ENCODE measurements at regions not wholly inside any gene's neighbourhood (a gene's known extent, or its start where the extent isn't known, plus 50 kb on each side); places are given as distances from the start of the nearest gene placed in this dataset.

DNA sequence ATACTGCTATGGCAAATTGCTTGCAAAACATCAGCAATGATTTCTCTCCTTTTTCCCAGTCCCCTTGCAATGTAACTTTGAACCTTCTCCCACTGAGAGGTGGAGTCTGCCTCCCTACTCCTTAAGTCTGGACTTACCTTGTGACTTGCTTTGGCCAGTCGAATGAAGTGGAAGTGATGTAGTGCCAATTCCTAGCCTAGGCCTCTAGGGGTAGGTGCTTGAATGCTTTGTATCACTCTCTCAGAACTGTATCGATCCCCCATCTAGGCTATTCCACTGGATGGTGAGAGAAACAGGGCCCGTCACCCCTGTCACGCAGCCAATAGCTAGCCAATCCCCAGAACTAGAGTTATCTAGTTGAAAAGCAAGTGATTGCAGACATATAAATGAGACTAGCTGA lies 238.6 kb downstream of the BTBD3 start:
- H3K4me1 ChIP-seq: no peaks in the 10 kb centered on the region
- no peaks in the 10 kb centered on the region for H3K27me3 ChIP-seq (ENCODE audit: insufficient read depth in 3 of 3, low read length in 2 of 3)
- H3K36me3 ChIP-seq (ENCODE audit: insufficient read depth in 1 of 2, low read depth in 1 of 2): no peaks in the 10 kb centered on the region
- TF ChIP-seq, protein P1, sequence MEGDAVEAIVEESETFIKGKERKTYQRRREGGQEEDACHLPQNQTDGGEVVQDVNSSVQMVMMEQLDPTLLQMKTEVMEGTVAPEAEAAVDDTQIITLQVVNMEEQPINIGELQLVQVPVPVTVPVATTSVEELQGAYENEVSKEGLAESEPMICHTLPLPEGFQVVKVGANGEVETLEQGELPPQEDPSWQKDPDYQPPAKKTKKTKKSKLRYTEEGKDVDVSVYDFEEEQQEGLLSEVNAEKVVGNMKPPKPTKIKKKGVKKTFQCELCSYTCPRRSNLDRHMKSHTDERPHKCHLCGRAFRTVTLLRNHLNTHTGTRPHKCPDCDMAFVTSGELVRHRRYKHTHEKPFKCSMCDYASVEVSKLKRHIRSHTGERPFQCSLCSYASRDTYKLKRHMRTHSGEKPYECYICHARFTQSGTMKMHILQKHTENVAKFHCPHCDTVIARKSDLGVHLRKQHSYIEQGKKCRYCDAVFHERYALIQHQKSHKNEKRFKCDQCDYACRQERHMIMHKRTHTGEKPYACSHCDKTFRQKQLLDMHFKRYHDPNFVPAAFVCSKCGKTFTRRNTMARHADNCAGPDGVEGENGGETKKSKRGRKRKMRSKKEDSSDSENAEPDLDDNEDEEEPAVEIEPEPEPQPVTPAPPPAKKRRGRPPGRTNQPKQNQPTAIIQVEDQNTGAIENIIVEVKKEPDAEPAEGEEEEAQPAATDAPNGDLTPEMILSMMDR (IDR thresholded peaks at IDR 0.05): no peak
- ATAC-seq (no peak), DNase-seq (no peak)
- intact Hi-C loops (cut with DNase I): no loop called here
- no peak overlapping the region for H3K27ac ChIP-seq
- 93 to 95% (median 94%) methylated on average over 4 of the region's 4 CpGs for whole genome bisulfite sequencing, 3 donors
- no peaks in the 10 kb centered on the region for H3K9me3 ChIP-seq
- H3K4me3 ChIP-seq: no peak overlapping the region

DNA sequence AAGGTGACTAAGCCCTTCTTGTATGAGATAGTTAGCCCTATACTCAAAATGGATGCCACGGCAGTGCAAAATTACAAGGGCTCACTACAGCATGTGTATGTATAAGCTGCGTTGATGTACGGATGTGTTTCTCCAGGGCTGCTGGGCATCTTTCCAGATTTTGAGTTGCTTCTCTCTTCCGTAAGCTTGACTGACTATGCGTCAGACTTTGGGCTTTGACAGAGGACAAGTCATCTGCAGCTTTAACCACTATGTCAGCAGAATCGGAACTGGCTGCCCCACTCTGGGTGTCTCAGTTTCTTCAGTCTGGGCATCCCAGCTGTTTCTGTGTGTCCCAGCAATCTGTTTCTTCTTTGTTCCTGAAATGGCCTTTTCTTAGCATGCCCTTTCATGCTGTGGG lies 241.6 kb downstream of the BTBD3 start:
- TF ChIP-seq, protein P1 (IDR thresholded peaks at IDR 0.05): no peak
- Histone ChIP-seq H3K4me1 (no peaks in the 10 kb centered on the region), H3K36me3 (ENCODE audit: insufficient read depth in 1 of 2, low read depth in 1 of 2) (no peaks in the 10 kb centered on the region), H3K27me3 (ENCODE audit: insufficient read depth in 3 of 3, low read length in 2 of 3) (no peaks in the 10 kb centered on the region), H3K27ac (no peak overlapping the region), H3K4me3 (no peak overlapping the region), H3K9me3 (no peaks in the 10 kb centered on the region)
- 91 to 95% (median 95%) methylated on average over 6 of the region's 6 CpGs for WGBS, 3 donors
- intact Hi-C loops (cut with DNase I): no loop called here
- ATAC-seq (no peak), DNase-seq (no peak)

DNA sequence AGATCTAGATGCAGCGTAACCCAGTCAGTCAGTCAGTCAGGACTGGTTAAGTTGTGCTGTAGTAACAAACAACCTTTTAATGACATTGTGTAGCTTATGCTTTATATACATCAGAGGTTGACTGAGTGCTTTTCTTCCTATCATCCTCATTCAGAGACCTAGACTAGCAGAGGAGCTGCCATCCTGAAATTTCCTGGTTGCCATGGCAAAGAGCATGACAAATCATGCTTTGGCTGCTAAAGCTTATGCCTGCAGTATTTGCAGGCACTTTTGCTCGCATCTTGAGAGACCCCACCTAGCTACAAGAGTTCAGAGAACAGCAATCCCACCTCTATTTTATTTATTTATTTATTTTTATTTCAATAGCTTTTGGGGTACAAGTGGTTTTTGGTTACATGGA lies 244.0 kb downstream of the BTBD3 start:
- H3K9me3 ChIP-seq: no peaks in the 10 kb centered on the region
- H3K36me3 ChIP-seq (ENCODE audit: insufficient read depth in 1 of 2, low read depth in 1 of 2): no peaks in the 10 kb centered on the region
- DNase-seq (no peak), ATAC-seq (no peak)
- no peaks in the 10 kb centered on the region for H3K4me1 ChIP-seq
- H3K4me3 ChIP-seq: no peak overlapping the region
- TF ChIP-seq, protein P1 (IDR thresholded peaks at IDR 0.05): no peak
- intact Hi-C loops (cut with DNase I): no loop called here
- WGBS, 3 donors: 74 to 84% (median 81%) methylated on average over 2 of the region's 2 CpGs
- no peak overlapping the region for H3K27ac ChIP-seq
- no peaks in the 10 kb centered on the region for H3K27me3 ChIP-seq (ENCODE audit: insufficient read depth in 3 of 3, low read length in 2 of 3)

DNA sequence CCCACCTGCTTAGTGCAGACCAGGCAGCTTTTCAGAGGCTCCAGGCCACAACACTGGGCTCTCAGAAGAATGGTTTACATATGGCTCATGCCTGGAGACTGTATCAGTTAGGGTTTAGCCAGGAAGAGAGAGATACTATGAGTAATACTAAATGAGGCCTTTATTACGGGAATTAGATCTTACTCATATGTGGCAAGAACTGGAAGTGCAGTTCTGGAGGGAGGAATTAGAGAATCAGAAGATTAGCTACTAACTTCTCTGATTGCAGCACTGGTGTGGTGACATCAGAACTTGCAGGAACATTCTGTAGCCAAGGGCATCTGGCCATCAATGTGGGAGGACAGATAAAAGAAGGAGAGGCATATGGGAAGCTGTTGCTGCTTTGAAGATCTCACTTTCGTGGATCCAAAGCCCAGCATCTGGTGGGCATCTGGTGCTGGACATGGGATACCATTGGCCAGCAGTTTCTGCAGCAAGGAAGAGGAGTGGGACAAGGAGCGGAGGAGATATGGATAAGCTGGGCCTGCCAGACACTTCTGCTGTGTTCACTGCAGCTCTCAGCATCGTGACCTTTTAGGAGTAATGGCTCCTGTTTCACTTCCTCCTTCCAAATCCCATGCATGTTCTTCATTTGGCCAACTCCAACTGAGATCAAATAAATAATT lies 248.5 kb downstream of the BTBD3 start:
- Histone ChIP-seq H3K27ac (no peak overlapping the region), H3K27me3 (ENCODE audit: insufficient read depth in 3 of 3, low read length in 2 of 3) (no peaks in the 10 kb centered on the region), H3K4me1 (no peaks in the 10 kb centered on the region), H3K9me3 (peaks cover 12% of the 10 kb centered on the region), H3K36me3 (ENCODE audit: insufficient read depth in 1 of 2, low read depth in 1 of 2) (no peaks in the 10 kb centered on the region), H3K4me3 (no peak overlapping the region)
- intact Hi-C loops (cut with DNase I): no loop called here
- WGBS, 3 donors: 60 to 76% (median 69%) methylated on average over 4 of the region's 4 CpGs
- peak in 3 of 4 donors; percentile 33 to 67 (median 65) for ATAC-seq
- TF ChIP-seq, protein P1 (IDR thresholded peaks at IDR 0.05): no peak
- DNase-seq: peak in 1 of 2 donors; percentile 20

DNA sequence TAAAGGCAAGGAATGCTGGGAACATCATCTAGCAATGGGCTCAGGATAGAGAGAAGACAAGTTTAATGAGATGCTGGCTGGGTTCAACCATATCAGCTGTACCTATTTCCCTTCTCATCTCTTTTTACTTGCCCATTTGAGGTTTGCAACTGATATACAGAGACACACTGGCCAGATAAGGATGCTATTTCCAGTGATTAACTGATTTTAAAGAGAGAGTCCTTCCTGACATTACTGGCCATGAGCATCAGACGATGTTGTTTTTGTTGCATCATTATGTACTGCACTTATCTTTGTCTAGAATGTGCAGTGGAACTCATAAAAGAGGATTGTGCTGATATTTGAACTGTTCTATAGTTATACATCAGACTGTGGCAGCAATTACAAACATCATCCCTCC lies 252.7 kb downstream of the BTBD3 start:
- Histone ChIP-seq H3K4me3 (no peak overlapping the region), H3K27me3 (ENCODE audit: insufficient read depth in 3 of 3, low read length in 2 of 3) (no peaks in the 10 kb centered on the region), H3K9me3 (peaks cover 12% of the 10 kb centered on the region), H3K4me1 (no peaks in the 10 kb centered on the region), H3K36me3 (ENCODE audit: insufficient read depth in 1 of 2, low read depth in 1 of 2) (no peaks in the 10 kb centered on the region), H3K27ac (no peak overlapping the region)
- ATAC-seq (no peak), DNase-seq (no peak)
- TF ChIP-seq, protein P1 (IDR thresholded peaks at IDR 0.05): no peak
- intact Hi-C loops (cut with DNase I): no loop called here
- WGBS, 3 donors: 87 to 90% (median 90%) methylated on average over 1 of the region's 1 CpG
